H1 (cell line): ENCODE measurements at regions not wholly inside any gene's neighbourhood (a gene's known extent, or its start where the extent isn't known, plus 50 kb on each side); places are given as distances from the start of the nearest gene placed in this dataset.

ENCODE experiments used
- TF ChIP-seq, protein P1 (sequence below): fragments of 300-600 bp; sonication (generic); IDR thresholded peaks from 2 replicates; pipeline ENCODE4 v1.7.1; 2012; ENCODE audit warnings: low read length, moderate library complexity, mild to moderate bottlenecking, inconsistent platforms; ENCODE audit not compliant: insufficient replicate concordance

DNA sequence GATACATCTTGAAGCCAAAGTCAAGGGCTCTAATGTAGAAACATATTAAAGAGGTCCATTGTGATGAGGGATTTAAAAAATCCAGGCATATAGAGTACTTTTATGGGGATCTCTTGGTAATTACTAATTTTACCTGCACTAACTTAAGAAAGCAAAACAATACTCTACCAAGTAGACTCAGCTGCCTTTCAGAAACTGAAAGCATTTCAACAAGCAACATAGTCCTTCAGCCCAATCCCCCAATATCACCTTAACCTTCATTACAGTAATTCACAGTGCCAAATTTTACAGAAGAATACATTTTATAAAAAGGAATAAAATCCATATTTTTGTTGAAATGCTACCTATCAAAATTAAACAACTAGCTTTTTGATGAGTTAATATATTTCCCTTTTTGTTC is 422.9 kb downstream of the DTHD1 start (continued):
- TF ChIP-seq, protein P1, sequence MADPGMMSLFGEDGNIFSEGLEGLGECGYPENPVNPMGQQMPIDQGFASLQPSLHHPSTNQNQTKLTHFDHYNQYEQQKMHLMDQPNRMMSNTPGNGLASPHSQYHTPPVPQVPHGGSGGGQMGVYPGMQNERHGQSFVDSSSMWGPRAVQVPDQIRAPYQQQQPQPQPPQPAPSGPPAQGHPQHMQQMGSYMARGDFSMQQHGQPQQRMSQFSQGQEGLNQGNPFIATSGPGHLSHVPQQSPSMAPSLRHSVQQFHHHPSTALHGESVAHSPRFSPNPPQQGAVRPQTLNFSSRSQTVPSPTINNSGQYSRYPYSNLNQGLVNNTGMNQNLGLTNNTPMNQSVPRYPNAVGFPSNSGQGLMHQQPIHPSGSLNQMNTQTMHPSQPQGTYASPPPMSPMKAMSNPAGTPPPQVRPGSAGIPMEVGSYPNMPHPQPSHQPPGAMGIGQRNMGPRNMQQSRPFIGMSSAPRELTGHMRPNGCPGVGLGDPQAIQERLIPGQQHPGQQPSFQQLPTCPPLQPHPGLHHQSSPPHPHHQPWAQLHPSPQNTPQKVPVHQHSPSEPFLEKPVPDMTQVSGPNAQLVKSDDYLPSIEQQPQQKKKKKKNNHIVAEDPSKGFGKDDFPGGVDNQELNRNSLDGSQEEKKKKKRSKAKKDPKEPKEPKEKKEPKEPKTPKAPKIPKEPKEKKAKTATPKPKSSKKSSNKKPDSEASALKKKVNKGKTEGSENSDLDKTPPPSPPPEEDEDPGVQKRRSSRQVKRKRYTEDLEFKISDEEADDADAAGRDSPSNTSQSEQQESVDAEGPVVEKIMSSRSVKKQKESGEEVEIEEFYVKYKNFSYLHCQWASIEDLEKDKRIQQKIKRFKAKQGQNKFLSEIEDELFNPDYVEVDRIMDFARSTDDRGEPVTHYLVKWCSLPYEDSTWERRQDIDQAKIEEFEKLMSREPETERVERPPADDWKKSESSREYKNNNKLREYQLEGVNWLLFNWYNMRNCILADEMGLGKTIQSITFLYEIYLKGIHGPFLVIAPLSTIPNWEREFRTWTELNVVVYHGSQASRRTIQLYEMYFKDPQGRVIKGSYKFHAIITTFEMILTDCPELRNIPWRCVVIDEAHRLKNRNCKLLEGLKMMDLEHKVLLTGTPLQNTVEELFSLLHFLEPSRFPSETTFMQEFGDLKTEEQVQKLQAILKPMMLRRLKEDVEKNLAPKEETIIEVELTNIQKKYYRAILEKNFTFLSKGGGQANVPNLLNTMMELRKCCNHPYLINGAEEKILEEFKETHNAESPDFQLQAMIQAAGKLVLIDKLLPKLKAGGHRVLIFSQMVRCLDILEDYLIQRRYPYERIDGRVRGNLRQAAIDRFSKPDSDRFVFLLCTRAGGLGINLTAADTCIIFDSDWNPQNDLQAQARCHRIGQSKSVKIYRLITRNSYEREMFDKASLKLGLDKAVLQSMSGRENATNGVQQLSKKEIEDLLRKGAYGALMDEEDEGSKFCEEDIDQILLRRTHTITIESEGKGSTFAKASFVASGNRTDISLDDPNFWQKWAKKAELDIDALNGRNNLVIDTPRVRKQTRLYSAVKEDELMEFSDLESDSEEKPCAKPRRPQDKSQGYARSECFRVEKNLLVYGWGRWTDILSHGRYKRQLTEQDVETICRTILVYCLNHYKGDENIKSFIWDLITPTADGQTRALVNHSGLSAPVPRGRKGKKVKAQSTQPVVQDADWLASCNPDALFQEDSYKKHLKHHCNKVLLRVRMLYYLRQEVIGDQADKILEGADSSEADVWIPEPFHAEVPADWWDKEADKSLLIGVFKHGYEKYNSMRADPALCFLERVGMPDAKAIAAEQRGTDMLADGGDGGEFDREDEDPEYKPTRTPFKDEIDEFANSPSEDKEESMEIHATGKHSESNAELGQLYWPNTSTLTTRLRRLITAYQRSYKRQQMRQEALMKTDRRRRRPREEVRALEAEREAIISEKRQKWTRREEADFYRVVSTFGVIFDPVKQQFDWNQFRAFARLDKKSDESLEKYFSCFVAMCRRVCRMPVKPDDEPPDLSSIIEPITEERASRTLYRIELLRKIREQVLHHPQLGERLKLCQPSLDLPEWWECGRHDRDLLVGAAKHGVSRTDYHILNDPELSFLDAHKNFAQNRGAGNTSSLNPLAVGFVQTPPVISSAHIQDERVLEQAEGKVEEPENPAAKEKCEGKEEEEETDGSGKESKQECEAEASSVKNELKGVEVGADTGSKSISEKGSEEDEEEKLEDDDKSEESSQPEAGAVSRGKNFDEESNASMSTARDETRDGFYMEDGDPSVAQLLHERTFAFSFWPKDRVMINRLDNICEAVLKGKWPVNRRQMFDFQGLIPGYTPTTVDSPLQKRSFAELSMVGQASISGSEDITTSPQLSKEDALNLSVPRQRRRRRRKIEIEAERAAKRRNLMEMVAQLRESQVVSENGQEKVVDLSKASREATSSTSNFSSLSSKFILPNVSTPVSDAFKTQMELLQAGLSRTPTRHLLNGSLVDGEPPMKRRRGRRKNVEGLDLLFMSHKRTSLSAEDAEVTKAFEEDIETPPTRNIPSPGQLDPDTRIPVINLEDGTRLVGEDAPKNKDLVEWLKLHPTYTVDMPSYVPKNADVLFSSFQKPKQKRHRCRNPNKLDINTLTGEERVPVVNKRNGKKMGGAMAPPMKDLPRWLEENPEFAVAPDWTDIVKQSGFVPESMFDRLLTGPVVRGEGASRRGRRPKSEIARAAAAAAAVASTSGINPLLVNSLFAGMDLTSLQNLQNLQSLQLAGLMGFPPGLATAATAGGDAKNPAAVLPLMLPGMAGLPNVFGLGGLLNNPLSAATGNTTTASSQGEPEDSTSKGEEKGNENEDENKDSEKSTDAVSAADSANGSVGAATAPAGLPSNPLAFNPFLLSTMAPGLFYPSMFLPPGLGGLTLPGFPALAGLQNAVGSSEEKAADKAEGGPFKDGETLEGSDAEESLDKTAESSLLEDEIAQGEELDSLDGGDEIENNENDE, result no peak
